Trophoblast cell (in vitro differentiated cells and primary cell): ENCODE measurements at regions not wholly inside any gene's neighbourhood (a gene's known extent, or its start where the extent isn't known, plus 50 kb on each side); places are given as distances from the start of the nearest gene placed in this dataset.

Experiments
- DNase-seq, 2 donors: peaks; one replicate each; pipeline ENCODE4 v3.0.0-alpha.2; 2016
- H2AFZ ChIP-seq: 2 replicates; pipeline ENCODE4 v1.6.1; 2013; ENCODE audit warnings: low read length, moderate library complexity, mild to moderate bottlenecking; ENCODE audit not compliant: insufficient read depth, poor library complexity
- H2AK5ac ChIP-seq: 2 replicates; pipeline ENCODE4 v1.6.1; 2013; ENCODE audit warnings: mild to moderate bottlenecking, low read length
- H2BK120ac ChIP-seq: 2 replicates; pipeline ENCODE4 v1.6.1; 2013; ENCODE audit warnings: low read length, mild to moderate bottlenecking, moderate library complexity; ENCODE audit not compliant: insufficient read depth, poor library complexity
- H2BK12ac ChIP-seq: 2 replicates; pipeline ENCODE4 v1.6.1; 2013; ENCODE audit warnings: mild to moderate bottlenecking, low read length, moderate library complexity
- H2BK5ac ChIP-seq: 2 replicates; pipeline ENCODE4 v1.6.1; 2013; ENCODE audit warnings: low read length, low read depth, moderate library complexity, mild to moderate bottlenecking; ENCODE audit not compliant: poor library complexity
- H3K14ac ChIP-seq: 2 replicates; pipeline ENCODE4 v1.6.1; 2013; ENCODE audit warnings: mild to moderate bottlenecking, low read length
- H3K18ac ChIP-seq: 2 replicates; pipeline ENCODE4 v1.6.1; 2013; ENCODE audit warnings: mild to moderate bottlenecking, low read length
- H3K23ac ChIP-seq: 2 replicates; pipeline ENCODE4 v1.6.1; 2013; ENCODE audit warnings: low read length
- H3K27ac ChIP-seq: 2 replicates; pipeline ENCODE4 v1.5.1; 2013; ENCODE audit warnings: low read depth, mild to moderate bottlenecking, inconsistent platforms, low read length, moderate library complexity
- H3K27me3 ChIP-seq: 2 replicates; pipeline ENCODE4 v1.6.1; 2013; ENCODE audit warnings: inconsistent platforms, mild to moderate bottlenecking, low read length, moderate library complexity; ENCODE audit not compliant: insufficient read depth
- H3K36me3 ChIP-seq, 2 experiments: 1 replicate in 1 of 2; 2 replicates in 1 of 2; pipeline ENCODE4 v1.6.1; 2013; ENCODE audit warnings: low read length in 2 of 2, mild to moderate bottlenecking in 2 of 2, moderate library complexity in 1 of 2; ENCODE audit not compliant: insufficient read depth in 2 of 2, control insufficient read depth in 1 of 2
- H3K4ac ChIP-seq: 2 replicates; pipeline ENCODE4 v1.6.1; 2013; ENCODE audit warnings: low read depth, mild to moderate bottlenecking, low read length, moderate library complexity
- H3K4me1 ChIP-seq, 2 experiments: 1 replicate in 1 of 2; 2 replicates in 1 of 2; pipeline ENCODE4 v1.6.1; 2013; ENCODE audit warnings: low read length in 2 of 2, mild to moderate bottlenecking in 2 of 2, moderate library complexity in 1 of 2; ENCODE audit not compliant: insufficient read depth in 2 of 2, control insufficient read depth in 1 of 2
- H3K4me2 ChIP-seq: 2 replicates; pipeline ENCODE4 v1.6.1; 2013; ENCODE audit warnings: inconsistent platforms, mild to moderate bottlenecking, low read length, moderate library complexity
- H3K4me3 ChIP-seq: 2 replicates; pipeline ENCODE4 v1.5.1; 2013; ENCODE audit warnings: mild to moderate bottlenecking, low read depth, low read length, inconsistent platforms
- H3K79me1 ChIP-seq: one replicate; pipeline ENCODE4 v1.6.1; 2013; ENCODE audit warnings: low read length
- H3K79me2 ChIP-seq: 2 replicates; pipeline ENCODE4 v1.6.1; 2013; ENCODE audit warnings: low read length, mild to moderate bottlenecking; ENCODE audit not compliant: control insufficient read depth, insufficient read depth, poor library complexity
- H3K9ac ChIP-seq: 2 replicates; pipeline ENCODE4 v1.6.1; 2013; ENCODE audit warnings: mild to moderate bottlenecking, low read length
- H3K9me3 ChIP-seq: 2 replicates; pipeline ENCODE4 v1.6.1; 2013; ENCODE audit warnings: low read depth, mild to moderate bottlenecking, control low read depth, inconsistent platforms, low read length; ENCODE audit not compliant: insufficient read depth
- H4K12ac ChIP-seq: 2 replicates; pipeline ENCODE4 v1.6.1; 2013; ENCODE audit warnings: low read depth, mild to moderate bottlenecking, low read length, moderate library complexity
- H4K8ac ChIP-seq: 2 replicates; pipeline ENCODE4 v1.6.1; 2013; ENCODE audit warnings: low read depth, mild to moderate bottlenecking, low read length, moderate library complexity
- H4K91ac ChIP-seq: one replicate; pipeline ENCODE4 v1.6.1; 2013; ENCODE audit warnings: low read depth, mild to moderate bottlenecking, low read length, moderate library complexity
- WGBS: extraction: QIAGEN DNeasy Blood & Tissue Kit; methylation state at CpG from one replicate; pipeline ENCODE4 v1.1.7; 2013; ENCODE audit warnings: missing lambda C conversion rate; ENCODE audit not compliant: insufficient read length, insufficient coverage; ENCODE audit errors: extremely low coverage; 5-methylcytosine and 5-hydroxymethylcytosine counted together

DNA sequence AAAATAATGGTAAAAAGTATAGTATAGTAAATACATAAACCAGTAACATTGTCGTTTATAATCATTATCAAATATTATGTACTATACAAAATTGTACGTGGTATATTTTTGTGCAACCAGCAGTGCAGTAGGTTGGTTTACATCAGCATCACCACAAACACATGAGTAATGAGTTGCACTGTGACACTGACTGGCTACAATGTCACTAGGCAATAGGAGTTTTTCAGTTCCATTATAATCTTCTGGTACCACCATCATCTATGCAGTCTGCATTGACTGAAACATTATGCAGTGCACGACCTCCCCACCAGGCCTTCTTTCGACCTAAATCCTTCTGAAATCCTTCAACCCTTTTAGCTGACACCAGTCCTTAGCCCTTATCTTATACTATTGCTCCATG lies 105.8 kb downstream of the SREK1 start:
- H3K4me1 ChIP-seq = peaks cover 0 to 4% of the 10 kb centered on the region in 2 experiments
- no peak overlapping the region for H3K18ac ChIP-seq
- DNase-seq = peak; percentile 14 to 43
- no peak overlapping the region for H4K8ac ChIP-seq
- no peaks in the 10 kb centered on the region for H3K79me1 ChIP-seq
- H3K36me3 ChIP-seq = no peaks in the 10 kb centered on the region
- no peak overlapping the region for H3K9ac ChIP-seq
- no peak overlapping the region for H3K27ac ChIP-seq
- WGBS = no CpG with 5 or more reads among the region's 4 CpGs
- peaks cover 2% of the 10 kb centered on the region for H3K79me2 ChIP-seq
- no peak overlapping the region for H4K12ac ChIP-seq
- H2BK5ac ChIP-seq = no peak overlapping the region
- no peak overlapping the region for H4K91ac ChIP-seq
- no peak overlapping the region for H3K23ac ChIP-seq
- H2AK5ac ChIP-seq = no peak overlapping the region
- no peak overlapping the region for H2BK12ac ChIP-seq
- H3K9me3 ChIP-seq = no peaks in the 10 kb centered on the region
- H2BK120ac ChIP-seq = no peak overlapping the region
- H3K14ac ChIP-seq = no peak overlapping the region
- H2AFZ ChIP-seq = no peak overlapping the region
- H3K27me3 ChIP-seq = no peaks in the 10 kb centered on the region
- no peak overlapping the region for H3K4ac ChIP-seq
- no peak overlapping the region for H3K4me2 ChIP-seq
- no peak overlapping the region for H3K4me3 ChIP-seq

DNA sequence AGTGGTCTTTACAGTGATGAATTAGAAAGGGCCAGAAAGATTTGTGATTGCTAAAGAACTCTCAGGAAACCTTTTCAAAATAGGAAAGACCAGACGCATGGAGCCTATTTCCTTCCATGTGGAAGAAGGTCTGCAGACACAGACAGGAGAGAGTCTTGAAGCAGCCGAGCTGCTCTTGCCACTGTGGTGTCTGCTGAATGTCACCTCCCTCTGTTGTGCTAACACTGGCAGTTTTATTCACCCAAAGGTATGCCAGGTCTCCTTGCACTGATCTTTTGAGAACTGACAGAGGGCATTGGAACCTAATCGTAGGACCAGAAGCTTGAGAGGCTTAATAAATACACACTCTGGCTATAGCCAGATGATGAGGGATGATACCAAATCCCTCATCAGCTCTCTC lies 108.7 kb downstream of the SREK1 start:
- Histone ChIP-seq H2AFZ (no peak overlapping the region), H3K4me2 (no peak overlapping the region), H4K8ac (no peak overlapping the region), H3K36me3 (no peaks in the 10 kb centered on the region), H3K9me3 (no peaks in the 10 kb centered on the region), H3K9ac (no peak overlapping the region), H4K91ac (no peak overlapping the region), H2BK120ac (no peak overlapping the region), H3K4me3 (no peak overlapping the region), H3K79me1 (no peaks in the 10 kb centered on the region), H2BK5ac (no peak overlapping the region), H3K23ac (no peak overlapping the region), H3K4me1 (peaks cover 0 to 4% of the 10 kb centered on the region in 2 experiments), H3K4ac (no peak overlapping the region), H2BK12ac (no peak overlapping the region), H4K12ac (no peak overlapping the region), H3K79me2 (peaks cover 2% of the 10 kb centered on the region), H3K14ac (no peak overlapping the region), H3K18ac (no peak overlapping the region), H3K27ac (no peak overlapping the region), H3K27me3 (no peaks in the 10 kb centered on the region), H2AK5ac (no peak overlapping the region)
- no peak for DNase-seq
- WGBS = no CpG with 5 or more reads among the region's 3 CpGs

- Histone ChIP-seq H4K12ac (no peak overlapping the region), H3K4ac (no peak overlapping the region), H3K23ac (no peak overlapping the region), H3K18ac (no peak overlapping the region), H2AK5ac (no peak overlapping the region), H3K9me3 (no peaks in the 10 kb centered on the region), H3K4me1 (peaks cover 0 to 4% of the 10 kb centered on the region in 2 experiments), H3K36me3 (no peaks in the 10 kb centered on the region), H2BK5ac (no peak overlapping the region), H3K9ac (no peak overlapping the region), H2AFZ (no peak overlapping the region), H3K4me3 (no peak overlapping the region), H3K14ac (no peak overlapping the region), H2BK12ac (no peak overlapping the region), H4K91ac (no peak overlapping the region), H4K8ac (no peak overlapping the region), H3K4me2 (no peak overlapping the region), H3K79me2 (peaks cover 2% of the 10 kb centered on the region), H3K27ac (no peak overlapping the region), H3K27me3 (no peaks in the 10 kb centered on the region), H3K79me1 (no peaks in the 10 kb centered on the region), H2BK120ac (no peak overlapping the region)
- WGBS = no CpG with 5 or more reads among the region's 5 CpGs
- no peak for DNase-seq
Observed at GRCh38 chr5:66255714-66256113, 111.6 kb downstream of the SREK1 start.

GRCh38 chr5:66273121-66273520 lies 129.0 kb downstream of the SREK1 start:
- Histone ChIP-seq H3K27me3 (no peaks in the 10 kb centered on the region), H4K12ac (no peak overlapping the region), H2AK5ac (no peak overlapping the region), H2AFZ (no peak overlapping the region), H3K4me3 (no peak overlapping the region), H4K91ac (no peak overlapping the region), H4K8ac (no peak overlapping the region), H3K4ac (no peak overlapping the region), H3K4me2 (no peak overlapping the region), H3K9me3 (no peaks in the 10 kb centered on the region), H3K18ac (no peak overlapping the region), H3K36me3 (no peaks in the 10 kb centered on the region), H2BK5ac (no peak overlapping the region), H3K9ac (no peak overlapping the region), H3K79me2 (no peaks in the 10 kb centered on the region), H3K27ac (no peak overlapping the region), H3K23ac (no peak overlapping the region), H2BK12ac (no peak overlapping the region), H3K4me1 (no peaks in the 10 kb centered on the region), H2BK120ac (no peak overlapping the region), H3K79me1 (no peaks in the 10 kb centered on the region), H3K14ac (no peak overlapping the region)
- no peak for DNase-seq
- no CpG with 5 or more reads among the region's 4 CpGs for WGBS
